ENCODE measurements at regions not wholly inside any gene's neighbourhood (a gene's known extent, or its start where the extent isn't known, plus 50 kb on each side); places are given as distances from the start of the nearest gene placed in this dataset.

DNA sequence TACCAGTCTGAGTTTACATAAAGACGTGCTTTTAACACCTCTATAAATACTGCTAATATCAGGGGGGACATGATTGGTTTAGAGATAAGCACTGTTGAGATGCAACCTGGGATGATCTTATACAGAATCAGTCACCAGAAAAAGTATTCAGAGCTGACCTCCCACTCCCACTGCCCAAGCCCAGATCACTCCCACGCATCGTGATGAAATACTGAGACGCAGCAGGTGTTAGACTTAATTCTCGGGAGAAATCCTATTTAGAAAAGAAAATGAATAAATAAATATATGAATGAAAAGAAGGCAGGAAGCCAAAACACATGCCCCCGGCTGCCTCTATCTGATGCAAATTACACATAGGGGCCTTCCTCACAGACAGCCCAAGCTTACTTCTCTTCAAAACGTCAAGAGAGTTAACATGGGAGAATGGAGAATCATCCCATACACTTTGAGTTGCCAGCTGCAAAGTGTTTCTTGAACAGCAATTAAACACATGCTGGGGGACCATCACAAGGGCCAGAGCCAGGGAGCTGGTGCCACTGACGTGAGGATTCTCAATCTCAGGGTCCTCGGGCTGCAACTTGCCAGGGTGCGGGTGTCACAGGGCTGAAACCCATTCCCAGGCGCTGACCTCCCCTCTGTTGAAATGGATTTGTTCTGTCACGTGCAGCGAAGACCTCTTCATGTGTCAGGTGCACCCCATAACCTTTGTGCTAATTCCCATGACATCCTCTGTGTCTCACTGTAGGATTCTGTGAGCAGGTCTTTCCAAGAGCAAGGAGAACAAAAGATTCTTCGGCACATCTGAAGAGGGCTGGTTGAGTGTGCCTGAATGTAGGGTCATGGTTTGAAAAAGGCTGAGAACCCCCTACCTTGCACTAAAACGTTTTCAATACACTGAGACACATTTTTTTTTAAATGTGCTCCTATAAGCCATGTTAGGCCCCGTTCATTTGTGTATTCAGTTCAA, 764.2 kb upstream of the ARRDC4 start:
- no peak for DNase-seq

DNA sequence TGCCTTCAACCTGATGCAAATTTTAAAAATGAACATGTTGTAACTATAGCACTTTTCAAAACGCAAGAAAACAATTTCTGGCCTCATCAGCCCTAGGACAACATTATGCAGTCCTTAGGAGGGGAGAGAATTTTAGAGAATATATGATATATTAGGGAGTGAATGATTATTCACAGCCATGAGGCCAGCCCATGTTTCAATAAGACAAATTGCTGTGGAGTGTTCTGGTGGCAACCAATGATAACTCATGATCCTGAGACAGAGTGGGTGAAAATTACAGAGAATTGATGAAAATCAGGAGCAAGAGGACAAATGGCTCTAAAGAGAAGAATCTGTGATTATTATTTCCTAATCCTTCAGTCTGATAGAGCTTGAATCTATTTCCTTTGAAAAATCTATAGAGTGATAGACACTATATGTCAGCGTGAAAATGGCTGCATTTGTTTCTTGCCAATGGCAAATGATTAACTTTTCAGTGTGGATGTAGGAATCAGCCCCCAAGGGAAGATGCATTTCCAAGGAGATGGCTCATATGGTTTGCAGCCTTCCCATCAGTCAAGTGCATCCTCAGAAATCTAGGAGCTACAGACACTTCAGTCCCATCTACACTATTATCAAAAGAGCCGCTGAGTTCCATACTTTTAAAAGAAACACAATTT, 761.0 kb upstream of the ARRDC4 start:
- DNase-seq, result no peak

DNA sequence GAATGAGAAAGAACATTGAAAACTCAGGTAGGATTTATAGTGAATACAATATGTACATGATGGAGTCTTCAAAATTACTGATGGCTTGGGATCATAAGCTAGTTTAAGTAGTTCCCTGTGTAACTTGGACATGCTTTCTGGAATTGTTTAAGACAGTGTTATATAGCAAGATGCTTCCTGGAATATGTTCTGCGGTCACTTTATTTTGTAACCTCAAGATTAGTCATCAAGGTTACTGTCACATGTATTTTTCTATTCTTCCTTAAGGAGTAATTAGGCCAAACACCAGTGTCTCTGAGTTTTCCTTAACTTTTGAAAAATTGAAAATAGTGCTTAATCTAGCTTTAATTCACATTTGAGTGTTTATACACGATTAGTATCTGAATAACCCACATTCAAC, 760.3 kb upstream of the ARRDC4 start:
- no peak for DNase-seq

DNA sequence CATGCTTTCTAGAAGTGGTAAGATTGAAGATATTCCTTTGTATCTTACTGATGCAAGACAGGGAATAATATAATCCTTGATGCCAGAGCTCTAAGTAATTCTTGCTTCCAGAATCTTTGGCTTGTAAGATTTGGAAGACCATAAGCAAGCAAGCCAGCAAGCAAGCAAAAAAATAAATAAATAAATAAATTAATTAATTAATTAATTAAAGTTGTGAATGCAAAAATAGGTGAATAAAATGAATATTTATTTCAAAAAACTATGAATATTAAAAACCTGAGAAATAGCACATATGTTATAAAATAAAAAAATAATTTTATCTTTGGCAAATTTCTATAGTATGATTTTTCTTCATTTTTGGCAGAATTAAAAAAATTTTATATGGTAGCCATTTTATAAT, 750.2 kb upstream of the ARRDC4 start:
- DNase-seq, result no peak

DNA sequence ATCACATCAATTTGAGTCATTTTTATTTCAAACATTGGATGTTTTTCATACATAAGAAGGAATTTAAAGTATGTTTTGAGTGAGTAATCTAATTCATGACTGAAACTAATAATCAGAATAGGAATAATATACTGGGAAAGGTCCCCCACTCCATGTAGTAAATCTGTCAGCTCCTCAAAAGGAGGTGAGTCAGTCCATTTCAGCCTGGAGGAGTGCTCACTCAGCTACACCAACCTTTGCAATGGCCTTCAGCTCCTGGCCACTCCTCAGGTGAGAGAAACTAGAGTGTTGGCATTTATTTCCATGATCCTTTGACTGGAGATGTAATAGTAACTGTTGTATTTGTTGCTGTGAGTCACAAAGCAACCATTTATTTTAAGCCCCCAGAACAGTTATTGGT, 744.9 kb upstream of the ARRDC4 start:
- DNase-seq, result no peak

DNA sequence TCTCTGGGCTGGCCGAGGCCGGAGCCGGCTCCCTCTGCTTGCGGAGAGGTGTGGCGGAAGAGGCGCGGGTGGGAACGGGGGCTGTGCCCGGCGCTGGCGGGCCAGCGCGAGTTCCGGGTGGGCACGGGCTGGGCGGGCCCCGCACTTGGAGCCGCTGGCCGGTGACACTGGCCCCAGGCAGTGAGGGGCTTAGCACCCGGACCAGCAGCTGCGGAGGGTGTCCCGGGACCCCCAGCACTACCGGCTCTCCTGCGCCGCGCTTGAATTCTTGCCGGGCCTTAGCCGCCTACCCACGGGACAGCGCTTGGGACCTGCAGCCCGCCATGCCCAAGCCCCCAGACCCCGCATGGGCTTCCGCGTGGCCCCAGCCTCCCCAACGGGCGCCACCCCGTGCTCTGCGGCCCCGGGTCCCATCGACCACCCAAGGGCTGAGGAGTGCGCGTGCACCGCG, 736.3 kb upstream of the ARRDC4 start:
- DNase-seq, result no peak

DNA sequence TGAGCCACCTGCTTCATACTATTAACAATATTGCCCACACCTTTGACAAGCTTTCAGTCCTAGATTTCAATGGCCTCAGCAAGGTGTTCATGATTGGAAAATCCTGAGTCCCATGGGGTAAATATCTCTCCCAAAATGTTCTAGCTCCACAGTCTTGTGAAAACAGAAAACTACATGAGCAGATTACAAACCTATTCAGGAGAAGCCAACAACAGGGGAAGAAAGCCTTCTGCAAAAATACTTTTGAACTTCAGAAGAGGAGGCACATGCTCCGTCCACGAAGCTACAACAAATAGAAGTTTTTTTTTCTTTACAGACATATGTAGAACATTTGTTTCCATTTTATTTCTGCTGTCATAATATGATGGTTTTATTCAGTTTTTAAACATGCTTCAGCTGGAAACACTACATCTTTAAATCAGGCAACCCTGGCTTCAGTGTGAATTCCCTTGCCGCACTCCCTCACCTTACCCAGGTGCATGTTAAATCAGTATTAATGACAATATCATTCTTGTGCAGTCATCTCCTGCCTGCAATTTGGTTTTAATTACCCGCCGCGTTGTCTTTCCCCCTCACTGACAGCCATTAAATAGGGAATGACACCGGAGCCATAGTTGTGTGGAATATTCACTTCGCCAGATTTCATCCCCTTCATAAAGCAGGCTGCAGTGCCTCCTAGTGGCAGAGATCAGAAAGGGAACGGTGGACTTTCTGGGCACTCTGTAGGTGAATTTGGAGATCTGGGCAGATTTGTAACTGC, 725.5 kb upstream of the ARRDC4 start:
- no peak for DNase-seq

DNA sequence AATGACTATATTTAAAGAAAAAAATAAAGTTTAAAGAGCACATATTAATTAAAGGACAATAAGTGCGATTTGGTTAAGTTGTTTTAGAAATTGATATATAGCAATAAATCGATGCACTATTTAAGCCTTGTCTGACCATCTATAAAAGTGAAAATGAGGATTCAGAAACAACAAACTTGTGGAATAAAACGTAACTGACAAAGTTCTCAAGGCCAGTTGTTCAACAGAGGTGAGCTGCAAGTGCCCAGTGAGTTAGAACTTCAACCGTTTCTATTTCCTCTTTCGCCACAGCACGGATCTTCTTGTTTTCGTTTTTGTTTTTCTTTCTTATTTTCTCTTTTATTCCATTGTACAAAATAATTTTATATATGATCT, 724.9 kb upstream of the ARRDC4 start:
- DNase-seq, result no peak

DNA sequence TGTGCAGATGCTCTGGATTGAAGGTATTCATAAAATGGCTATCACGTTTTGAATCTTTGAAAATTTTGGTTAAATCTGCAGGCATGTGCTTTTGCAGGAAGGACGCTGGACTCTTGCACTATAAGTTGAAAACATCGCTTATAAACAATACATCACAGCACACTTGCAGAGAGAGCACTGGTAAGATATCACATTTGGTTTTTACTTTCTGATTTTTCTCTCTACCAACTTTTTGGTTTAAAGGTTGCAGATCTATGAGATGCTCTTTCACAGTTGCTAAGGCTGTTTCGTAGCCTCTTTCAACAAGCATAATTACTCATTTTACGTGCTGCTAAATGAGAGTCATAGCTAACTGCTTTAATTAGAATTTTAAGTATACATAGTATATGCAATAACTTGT, 724.4 kb upstream of the ARRDC4 start:
- no peak for DNase-seq

DNA sequence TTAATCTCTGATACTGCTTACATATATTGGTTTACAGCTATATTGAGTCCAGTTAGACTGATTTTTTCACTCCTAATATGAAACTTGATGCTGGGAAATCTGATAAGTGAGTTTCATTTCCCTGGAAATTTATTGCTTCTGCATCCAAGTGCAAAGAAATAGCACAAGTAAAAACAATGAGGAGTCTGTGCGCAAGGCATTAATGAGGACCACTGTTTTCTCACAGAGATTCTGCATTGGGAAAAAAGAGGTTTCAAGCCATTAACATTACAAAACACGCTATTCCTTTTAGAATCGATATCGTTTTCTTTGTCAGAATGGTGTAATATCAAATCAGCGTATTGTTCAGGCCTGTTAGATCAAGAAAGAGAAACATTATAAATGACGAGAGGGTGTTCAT, 723.3 kb upstream of the ARRDC4 start:
- DNase-seq, result no peak

DNA sequence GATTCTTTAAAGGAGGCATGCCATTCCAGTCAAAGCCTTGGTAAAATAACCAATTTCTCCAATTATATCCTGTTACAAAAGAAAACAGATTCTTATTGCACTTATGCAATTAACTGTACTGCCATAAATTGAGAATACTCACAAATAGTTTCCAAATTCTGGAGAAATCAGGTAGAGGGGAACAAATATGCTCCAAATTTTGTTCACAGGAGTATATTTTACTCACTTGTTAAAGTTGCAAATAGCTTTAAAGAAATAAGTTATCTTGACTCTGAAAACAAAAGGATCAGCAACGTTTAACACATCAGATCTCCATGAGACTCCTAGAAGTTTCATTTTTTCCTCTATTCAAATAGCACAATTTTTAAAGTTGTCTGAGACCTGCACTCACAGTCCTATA, 712.1 kb upstream of the ARRDC4 start:
- DNase-seq, result no peak

DNA sequence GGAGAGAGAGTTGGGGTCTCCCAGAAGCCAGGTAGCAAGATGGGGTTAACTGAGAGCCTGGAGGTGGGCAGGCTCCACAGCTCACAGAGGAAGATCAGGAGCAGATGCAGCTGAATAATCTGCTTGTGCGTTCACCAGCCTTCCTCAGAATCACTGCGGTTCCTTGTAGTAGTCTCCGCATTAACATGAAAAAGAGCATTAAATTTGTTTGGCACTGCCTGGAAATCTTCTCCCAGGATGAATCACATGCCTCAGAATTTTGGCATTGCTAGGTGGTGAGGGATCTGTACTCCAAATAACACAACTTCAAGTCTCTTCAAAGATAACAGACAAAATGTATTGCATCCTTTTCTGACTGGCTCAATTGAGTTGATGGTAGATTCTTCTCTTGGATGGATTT, 700.6 kb upstream of the ARRDC4 start:
- DNase-seq, result no peak

DNA sequence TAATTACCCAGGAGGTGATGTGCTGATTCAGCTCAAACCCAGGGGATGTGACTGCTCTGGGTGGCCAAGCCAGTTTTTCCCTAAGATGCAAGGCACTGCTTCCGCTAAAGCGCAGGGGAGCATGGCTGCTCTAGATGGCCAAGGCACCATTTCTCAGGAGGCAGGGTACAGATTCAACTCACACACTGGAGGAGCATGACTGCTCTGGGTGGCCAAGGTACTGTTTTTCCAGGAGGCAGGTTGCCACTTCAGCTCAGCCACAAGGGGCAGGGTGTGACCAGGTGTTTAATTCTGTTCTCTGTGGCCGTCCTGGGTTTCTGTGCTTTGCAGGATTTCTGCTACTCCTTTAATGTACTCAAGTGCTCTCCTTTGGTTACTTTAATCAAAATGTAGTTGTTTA, 659.3 kb upstream of the ARRDC4 start:
- no peak for DNase-seq

DNA sequence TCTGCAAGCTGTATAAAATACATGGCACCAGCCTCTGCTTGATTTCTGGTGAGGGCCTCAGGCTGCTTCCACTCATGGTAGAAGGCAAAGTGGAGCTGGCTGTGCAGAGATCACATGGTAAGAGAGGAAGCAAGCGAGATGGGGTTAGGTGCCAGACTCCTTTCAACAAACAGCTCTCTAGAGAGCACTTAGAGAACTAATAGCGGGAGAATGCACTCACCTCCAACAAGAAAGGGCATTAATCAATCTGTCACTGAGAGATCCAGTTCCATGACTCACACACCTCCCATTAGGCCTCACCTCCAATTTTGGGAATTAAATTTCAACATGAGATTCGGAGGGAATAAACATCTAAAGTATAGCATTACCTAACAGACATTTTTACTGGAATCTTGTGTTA, 644.1 kb upstream of the ARRDC4 start:
- no peak for DNase-seq

DNA sequence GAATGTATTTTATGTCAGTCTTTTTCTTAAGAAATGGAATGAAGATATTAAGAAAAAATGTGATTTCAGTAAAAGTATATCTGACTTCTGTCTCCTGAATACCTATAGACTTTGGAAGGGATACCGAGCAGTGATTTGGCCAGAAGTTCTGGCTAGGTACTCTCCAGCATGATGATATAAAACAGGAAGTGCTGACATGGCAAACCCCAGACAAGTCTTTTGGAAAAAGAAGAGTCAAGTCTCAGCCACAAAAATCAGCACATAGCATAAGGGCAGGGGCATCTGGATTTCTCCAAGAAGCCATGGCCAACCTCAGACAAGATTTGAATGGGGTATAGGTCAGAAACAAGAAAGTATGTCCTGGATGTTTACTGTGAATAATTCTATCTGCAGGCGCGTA, 643.3 kb upstream of the ARRDC4 start:
- DNase-seq, result no peak

DNA sequence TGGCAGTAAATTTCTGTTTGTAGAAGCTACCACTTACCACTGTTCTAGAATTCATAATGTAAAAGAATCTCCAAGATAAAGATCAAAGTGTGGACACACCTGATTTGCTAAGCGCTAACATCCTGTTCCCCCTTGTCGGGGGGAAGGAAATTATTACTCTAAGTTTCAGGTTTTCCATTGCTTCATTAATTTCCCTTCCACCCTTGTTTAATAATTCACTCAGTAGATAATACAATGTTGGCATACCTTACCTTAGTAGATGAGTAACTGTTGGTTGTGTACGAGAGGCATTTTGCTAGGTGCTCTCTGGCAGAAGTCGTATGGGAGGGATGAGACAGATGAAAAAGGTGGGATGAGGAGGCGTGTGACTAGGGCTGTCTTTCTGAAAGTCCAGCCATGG, 641.2 kb upstream of the ARRDC4 start:
- DNase-seq, result no peak

DNA sequence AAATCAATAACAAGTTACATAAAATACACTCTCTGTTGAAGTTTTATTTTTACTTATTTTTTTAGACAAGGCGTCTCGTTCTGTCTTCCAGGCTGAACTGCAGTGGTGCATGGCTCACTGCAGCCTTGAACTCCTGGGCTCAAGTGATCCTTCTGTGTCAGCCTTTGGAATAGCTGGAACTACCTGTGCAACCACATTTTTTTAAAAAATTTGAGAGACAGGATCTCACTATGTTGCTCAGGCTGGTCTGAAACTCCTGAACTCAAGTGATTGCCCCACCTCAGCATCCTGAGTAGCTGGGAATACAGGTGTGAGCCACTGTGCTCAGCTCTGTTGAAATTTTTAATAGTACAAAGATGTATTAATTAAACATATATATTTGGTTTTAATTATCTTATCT, 614.3 kb upstream of the ARRDC4 start:
- DNase-seq, result no peak

DNA sequence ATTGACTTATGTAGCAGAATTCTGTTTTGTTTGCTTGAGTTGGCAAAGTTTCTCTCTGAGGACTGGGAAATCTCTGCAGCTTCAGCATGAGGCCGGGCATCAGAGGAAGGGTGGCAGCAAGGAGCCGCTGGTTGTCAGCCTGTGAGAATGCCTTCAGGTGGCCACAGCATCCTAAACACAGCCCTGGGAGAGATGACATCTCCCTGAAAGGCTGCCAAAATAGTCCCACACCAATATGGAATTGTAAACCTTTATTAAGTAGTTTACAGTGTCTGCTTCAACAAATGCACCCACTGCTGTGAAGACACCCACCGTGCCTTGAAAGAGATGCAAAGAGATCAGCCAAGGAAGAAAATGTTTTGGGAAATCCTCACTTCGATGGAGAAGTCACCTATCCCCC, 609.7 kb upstream of the ARRDC4 start:
- DNase-seq, result no peak

DNA sequence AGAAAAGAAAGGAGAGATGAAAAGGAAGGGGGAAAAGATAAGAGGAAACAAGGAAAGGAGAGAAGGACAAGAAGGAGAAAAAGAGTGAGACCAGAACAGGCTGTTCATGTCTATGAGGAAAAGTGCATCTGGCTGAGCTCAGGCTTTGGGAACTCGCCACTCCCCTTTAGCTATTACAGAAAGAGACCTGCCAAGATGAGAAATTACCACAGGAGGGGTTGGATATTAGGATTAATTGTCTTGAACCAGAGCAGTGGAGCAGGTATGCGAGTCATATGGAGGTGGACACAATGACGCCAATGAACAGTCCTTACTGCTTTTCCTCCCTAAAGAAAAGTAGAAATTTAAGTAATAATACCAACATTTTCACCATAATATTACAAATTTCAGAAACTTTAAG, 577.0 kb upstream of the ARRDC4 start:
- no peak for DNase-seq

DNA sequence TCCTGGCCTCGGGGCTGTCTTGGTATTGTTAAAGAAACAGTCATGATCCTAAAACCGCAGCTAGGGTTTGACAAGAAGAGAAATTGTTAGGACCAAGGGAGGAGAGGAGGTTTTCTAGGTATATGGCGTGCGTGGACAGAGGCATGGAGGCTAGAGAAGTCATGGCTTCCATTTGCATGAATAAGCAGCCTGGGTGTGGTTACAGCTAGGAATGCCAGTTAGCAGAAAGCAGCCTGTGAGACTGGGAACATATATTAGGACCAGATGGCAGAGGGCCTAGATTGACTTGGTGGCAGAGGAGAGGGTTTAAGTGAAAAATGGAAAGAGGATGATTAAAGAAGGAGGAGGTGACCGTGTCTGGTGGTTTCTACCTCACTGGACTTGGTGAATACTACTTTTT, 573.6 kb upstream of the ARRDC4 start:
- DNase-seq, result no peak

DNA sequence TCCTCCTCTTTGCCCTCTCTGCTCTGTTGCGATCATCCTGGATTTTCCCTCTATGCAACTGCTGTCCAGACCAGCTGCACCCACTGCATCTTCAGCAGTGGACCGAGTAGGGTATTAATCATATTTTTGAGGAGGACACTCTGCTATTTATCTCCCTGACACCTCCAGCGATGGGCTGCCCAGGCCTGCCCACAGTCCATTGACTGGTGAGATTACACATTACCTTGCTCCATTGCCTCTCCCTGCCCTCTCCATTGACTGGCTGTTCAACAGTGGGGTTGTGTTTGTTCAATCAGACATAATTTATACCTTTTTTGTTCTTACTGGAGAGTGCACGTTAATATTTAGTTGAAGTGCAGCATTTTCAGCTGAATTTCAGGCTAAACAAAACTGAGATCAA, 559.3 kb upstream of the ARRDC4 start:
- no peak for DNase-seq

DNA sequence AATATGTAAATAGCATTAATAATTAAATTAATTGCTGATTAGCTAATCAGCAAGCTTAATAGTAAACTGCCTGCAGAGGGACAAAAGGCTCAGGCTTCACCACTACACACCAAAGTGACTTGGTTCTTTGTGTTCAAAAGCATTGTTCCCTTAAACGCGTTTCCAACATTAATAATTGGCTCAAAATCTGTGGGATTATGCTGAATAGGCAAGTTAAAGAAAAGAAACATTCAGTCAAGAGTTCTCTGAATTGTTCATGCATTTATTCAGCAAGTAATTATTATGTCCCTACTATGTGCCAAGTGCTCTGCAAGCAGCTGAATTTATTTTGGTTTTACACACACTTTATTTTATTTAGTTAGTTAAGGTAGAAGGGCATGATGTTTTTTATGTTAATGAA, 558.5 kb upstream of the ARRDC4 start:
- no peak for DNase-seq

DNA sequence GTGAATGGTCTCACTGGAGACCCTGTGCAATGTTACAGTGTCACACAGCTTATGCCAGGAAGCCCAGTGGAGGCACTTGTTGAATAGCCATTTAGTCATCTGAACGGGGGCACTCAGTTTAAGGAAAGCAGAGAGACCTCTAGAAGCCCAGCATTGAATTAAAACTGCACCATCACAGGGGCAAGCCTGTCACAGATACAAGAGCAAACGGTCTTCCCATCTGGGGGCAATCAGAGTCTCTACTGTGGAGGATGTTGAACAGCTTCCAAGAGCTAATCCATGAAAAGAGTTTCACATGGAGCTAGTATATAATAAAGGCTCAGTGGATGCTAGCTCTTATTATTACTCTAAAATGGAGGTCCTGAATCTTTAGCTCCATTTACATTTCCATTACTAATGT, 553.7 kb upstream of the ARRDC4 start:
- no peak for DNase-seq

Measured in DMS 273 treated with DMSO at 0.1 percent for 48 hours (cell line).